CD4-positive, alpha-beta T cell treated with Interleukin-12 subunit alpha and Interleukin-12 subunit beta, for 1 hour (primary cell): ENCODE measurements at regions not wholly inside any gene's neighbourhood (a gene's known extent, or its start where the extent isn't known, plus 50 kb on each side); places are given as distances from the start of the nearest gene placed in this dataset.
"Not testable (repeated sequence)": the region's sequence is repeated elsewhere in the genome, so short reads cannot be mapped to it uniquely, and the experiment has no call there.

Experiments used
- DNase-seq: peaks from one replicate; pipeline ENCODE4 v3.0.0-alpha.2; 2020

GRCh38 chr10:31679936-31680335 lies 248.7 kb downstream of the ARHGAP12 start:
- no peak for DNase-seq

DNA sequence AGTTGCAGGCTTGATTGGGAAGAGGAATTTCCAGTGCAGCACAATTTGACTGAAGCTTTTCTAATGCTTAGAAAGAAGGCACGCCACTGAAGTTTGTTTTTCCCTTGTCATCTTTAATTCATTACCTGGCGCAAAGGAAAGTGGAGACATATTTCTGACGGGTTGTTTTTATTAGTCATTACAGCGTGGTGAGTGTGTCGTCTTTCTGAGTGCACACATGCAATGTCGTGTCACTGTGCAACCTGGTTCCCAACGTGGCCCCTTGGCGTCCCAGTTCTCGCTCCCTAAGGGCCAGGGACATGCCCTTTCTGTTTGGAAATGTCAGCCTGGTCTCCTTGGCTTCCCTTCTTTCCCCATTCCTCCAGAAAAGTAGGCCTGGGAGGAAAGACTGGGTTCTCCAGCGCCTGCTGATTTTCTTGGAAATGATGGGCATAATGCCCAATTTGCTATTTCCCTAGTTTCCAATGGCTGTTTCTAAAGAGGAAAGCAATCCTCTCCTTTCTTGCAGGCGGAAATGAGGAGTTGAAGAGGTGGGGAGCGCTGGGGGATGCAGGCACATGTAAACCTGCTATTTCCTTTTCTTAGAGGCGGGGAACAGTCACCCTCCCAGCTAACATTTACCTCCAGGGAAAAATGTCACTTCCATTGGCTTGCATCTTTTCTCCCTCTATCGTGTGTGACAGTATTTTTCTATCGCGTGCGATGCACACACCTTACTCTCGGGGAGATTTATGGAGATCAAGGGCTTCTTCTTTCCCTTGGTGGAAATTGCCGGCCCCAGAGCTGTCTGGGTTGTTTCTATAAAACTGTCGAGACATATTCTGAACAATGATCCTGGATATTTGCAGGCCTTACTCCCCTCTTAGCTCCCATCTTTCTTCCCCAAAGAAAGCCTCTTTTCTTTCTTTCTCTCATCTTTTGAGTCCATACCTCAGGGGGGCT lies 249.8 kb downstream of the ARHGAP12 start:
- no peak for DNase-seq

DNA sequence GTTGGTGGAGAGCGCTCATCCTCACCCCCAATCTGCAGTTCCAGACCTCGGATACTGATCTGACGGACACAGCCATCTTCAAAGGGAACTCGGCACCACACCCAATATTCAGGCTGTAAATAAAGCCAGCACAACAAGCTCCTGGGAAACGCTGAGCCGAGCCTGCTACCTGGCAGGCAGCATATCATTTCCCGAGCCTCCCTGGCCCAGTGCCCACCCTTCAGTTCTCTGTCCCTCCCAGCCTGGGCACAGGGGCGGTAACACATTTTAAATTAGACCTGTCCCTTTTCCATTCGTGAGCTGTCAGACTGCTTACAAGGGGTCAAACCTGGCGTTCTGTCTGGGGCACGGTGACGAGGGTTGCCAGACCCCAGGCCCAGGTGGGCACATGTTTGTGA lies 250.5 kb downstream of the ARHGAP12 start:
- no peak for DNase-seq

- no peak for DNase-seq
Measured at GRCh38 chr10:31677195-31678138, 251.2 kb downstream of the ARHGAP12 start.

GRCh38 chr10:31675726-31676125 lies 252.9 kb downstream of the ARHGAP12 start:
- no peak for DNase-seq

DNA sequence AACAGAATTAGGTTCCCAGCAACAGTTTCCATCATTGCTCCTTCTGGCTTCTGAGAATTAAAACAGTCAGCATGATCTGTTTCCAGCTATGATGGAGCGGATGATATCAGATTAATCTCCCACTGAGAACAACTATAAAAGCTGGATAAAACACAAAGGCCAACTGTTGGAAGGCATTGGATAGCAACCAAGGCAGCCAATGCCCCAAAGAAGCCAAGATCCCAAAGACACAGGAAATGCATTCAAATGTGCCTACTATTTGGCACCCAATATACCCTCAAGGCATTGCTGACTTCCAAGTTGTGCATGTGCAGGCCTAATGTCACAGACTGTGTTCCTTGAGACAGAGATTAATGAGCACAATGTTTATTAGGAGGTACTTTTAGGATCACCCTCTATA lies 259.3 kb downstream of the ARHGAP12 start:
- DNase-seq: no peak

- no peak for DNase-seq
Measured at GRCh38 chr10:31668326-31668725, 260.3 kb downstream of the ARHGAP12 start.

DNA sequence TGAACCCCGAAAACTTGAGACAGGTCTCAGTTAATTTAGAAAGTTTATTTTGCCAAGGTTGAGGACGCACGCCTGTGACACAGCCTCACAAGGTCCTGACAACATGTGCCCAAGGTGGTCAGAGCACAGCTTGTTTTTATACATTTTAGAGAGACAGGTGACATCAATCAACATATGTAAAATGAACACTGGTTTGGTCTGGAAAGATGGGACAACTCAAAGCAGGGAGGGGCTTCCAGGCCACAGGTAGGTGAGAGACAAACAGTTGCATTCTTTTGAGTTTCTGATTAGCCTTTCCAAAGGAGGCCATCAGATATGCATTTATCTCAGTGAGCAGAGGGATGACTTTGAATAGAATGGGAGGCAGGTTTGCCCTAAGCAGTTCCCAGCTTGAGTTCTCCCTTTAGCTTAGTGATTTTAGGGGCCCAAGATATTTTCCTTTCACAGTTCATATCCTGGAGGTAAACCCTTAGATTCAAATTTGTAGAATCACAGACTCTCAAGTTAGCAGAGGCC lies 262.8 kb downstream of the ARHGAP12 start:
- DNase-seq: not testable (repeated sequence)

GRCh38 chr10:31664803-31665202 lies 263.8 kb downstream of the ARHGAP12 start:
- no peak for DNase-seq

DNA sequence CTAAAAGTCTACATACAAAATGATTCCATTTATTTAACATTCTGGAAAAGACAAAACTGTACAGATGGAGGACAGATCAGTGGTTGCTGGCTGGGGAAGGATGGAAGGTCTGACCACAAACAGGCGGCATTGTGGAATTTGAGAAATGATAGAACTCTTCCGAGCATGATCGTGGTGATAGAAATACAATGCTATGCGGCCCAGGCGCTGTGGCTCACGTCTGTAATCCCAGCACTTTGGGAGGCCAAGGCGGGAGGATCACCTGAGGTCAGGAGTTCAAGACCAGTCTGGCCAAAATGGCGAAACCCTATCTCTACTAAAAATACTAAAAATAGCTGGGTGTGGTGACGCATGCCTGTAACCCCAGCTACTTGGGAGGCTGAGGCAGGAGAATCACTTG lies 264.6 kb downstream of the ARHGAP12 start:
- not testable (repeated sequence) for DNase-seq

GRCh38 chr10:31660300-31660699 lies 268.3 kb downstream of the ARHGAP12 start:
- no peak for DNase-seq

GRCh38 chr10:31659665-31660064 lies 269.0 kb downstream of the ARHGAP12 start:
- DNase-seq: no peak

- no peak for DNase-seq
Measured at GRCh38 chr10:31657434-31657872, 271.2 kb downstream of the ARHGAP12 start.

- DNase-seq: no peak
Measured at GRCh38 chr10:31656851-31657433, 271.7 kb downstream of the ARHGAP12 start.

GRCh38 chr10:31652038-31652437 lies 276.6 kb downstream of the ARHGAP12 start:
- DNase-seq: no peak

DNA sequence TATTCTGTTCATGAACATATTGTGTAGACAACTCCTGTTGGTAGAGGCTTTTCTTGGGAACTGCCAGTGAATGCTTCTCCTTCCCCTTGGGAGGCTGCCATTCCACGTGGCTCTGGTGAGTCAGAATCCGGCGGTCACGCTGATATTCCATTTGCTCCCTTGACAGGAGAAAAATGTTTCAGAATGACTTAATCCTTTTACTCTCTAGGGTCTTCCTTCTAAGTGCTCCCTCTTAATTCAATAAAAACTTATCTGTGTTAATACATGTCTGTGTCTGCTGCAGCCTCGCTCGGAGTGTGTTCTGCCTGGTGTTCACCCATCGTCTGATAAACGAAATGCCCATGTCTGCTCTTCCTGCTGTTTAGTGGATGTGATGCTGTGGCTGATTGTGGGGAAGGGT lies 278.6 kb downstream of the ARHGAP12 start:
- DNase-seq: no peak

- no peak for DNase-seq
Measured at GRCh38 chr10:31648966-31649365, 279.7 kb downstream of the ARHGAP12 start.

- DNase-seq: no peak
Measured at GRCh38 chr10:31647861-31648260, 280.8 kb downstream of the ARHGAP12 start.

DNA sequence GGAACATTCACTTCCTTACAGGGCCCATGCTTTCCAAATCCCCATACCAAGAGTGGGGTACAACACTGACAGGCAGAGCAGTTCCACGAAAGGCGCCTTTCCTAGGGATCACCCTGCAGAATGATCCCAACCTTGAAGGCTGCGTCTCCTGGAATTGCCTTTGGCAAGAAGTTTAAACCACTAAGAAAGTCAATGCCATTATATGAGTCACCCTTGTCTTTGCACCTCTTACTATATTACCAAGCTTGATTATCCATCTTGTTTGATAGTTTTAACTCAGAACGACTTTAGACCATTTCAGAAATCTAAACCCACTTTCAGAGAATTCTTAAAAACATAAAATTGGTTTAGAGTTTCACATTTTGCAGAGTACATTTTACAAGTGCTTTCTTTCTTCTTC lies 282.1 kb downstream of the ARHGAP12 start:
- no peak for DNase-seq

GRCh38 chr10:31645786-31646185 lies 282.8 kb downstream of the ARHGAP12 start:
- no peak for DNase-seq

GRCh38 chr10:31644931-31645633 lies 283.5 kb downstream of the ARHGAP12 start:
- DNase-seq: no peak

- DNase-seq: no peak
Measured at GRCh38 chr10:31642281-31642680, 286.4 kb downstream of the ARHGAP12 start.
